Tibial artery (tissue), 4 donors: ENCODE measurements at regions not wholly inside any gene's neighbourhood (a gene's known extent, or its start where the extent isn't known, plus 50 kb on each side); places are given as distances from the start of the nearest gene placed in this dataset.

Source experiments
- DNase-seq, 2 donors: peaks; one replicate each; pipeline ENCODE4 v3.0.0-alpha.2; 2019
- H3K27ac ChIP-seq, 2 donors: fragments of 200-600 bp; sonication (generic) in 1 of 2; 1 replicate in 1 of 2; 2 replicates in 1 of 2; pipeline ENCODE4 v1.5.1; 2018 to 2019; ENCODE audit warnings: mild to moderate bottlenecking in 1 of 2
- H3K27me3 ChIP-seq, 2 donors: fragments of 200-600 bp; sonication (generic) in 1 of 2; one replicate each; pipeline versions ENCODE4 v1.5.1 to v1.6.0; 2016 to 2019
- H3K36me3 ChIP-seq, 3 donors: fragments of 200-600 bp; sonication (generic) in 2 of 3; one replicate each; pipeline ENCODE4 v1.5.1; 2016 to 2019; ENCODE audit warnings: mild to moderate bottlenecking in 2 of 3
- H3K4me1 ChIP-seq, 4 donors: fragments of 200-600 bp; sonication (generic) in 2 of 4; 1 replicate in 3 of 4; 2 replicates in 1 of 4; pipeline ENCODE4 v1.5.1; 2016 to 2019
- H3K4me3 ChIP-seq, 2 donors: fragments of 200-600 bp; sonication (generic) in 1 of 2; 1 replicate in 1 of 2; 2 replicates in 1 of 2; pipeline ENCODE4 v1.5.1; 2018 to 2019; ENCODE audit warnings: mild to moderate bottlenecking in 2 of 2
- H3K9me3 ChIP-seq, 3 donors: fragments of 200-600 bp; sonication (generic) in 1 of 3; one replicate each; pipeline ENCODE4 v1.5.1; 2016 to 2019
- CTCF ChIP-seq, 2 experiments: fragments of 200-600 bp in 1 of 2; fragments of 450-650 bp in 1 of 2; IDR thresholded peaks; one replicate each; pipeline ENCODE4 v1.5.1; 2017 to 2019; ENCODE audit warnings: antibody characterized with exemption in 2 of 2, mild to moderate bottlenecking in 1 of 2, moderate library complexity in 1 of 2
- intact Hi-C: fragments of 100-400 bp; cut with DNase I; formaldehyde crosslinking; loops from one replicate; pipeline ENCODE4 v1.15.0; 2023; ENCODE audit warnings: low total_unique reads

GRCh38 chr5:155953335-155953734 lies 373.6 kb upstream of the SGCD start:
- intact Hi-C loops = loop anchor here (2.0 kb wide), 1 partner anchor 47 kb away; no protein-coding TSS in a partner anchor
- DNase-seq = no peak
- no peaks in the 10 kb centered on the region for H3K9me3 ChIP-seq
- no peaks in the 10 kb centered on the region for H3K27me3 ChIP-seq
- no peaks in the 10 kb centered on the region for H3K36me3 ChIP-seq
- H3K27ac ChIP-seq = no peak overlapping the region
- H3K4me1 ChIP-seq = peaks cover 0 to 13% (median 0%) of the 10 kb centered on the region in 4 donors
- TF ChIP-seq CTCF (IDR thresholded peaks at IDR 0.05) = no peak
- no peak overlapping the region for H3K4me3 ChIP-seq

- H3K36me3 ChIP-seq = no peaks in the 10 kb centered on the region
- peaks cover 0 to 13% (median 0%) of the 10 kb centered on the region in 4 donors for H3K4me1 ChIP-seq
- no peak for DNase-seq
- no peak overlapping the region for H3K27ac ChIP-seq
- H3K4me3 ChIP-seq = no peak overlapping the region
- TF ChIP-seq CTCF (IDR thresholded peaks at IDR 0.05) = no peak
- no peaks in the 10 kb centered on the region for H3K27me3 ChIP-seq
- H3K9me3 ChIP-seq = no peaks in the 10 kb centered on the region
- intact Hi-C loops = no loop called here
Measured at GRCh38 chr5:155954701-155955445, 372.1 kb upstream of the SGCD start.

GRCh38 chr5:155957884-155958283 lies 369.1 kb upstream of the SGCD start:
- no peaks in the 10 kb centered on the region for H3K27me3 ChIP-seq
- intact Hi-C loops = no loop called here
- no peak for DNase-seq
- no peak overlapping the region for H3K4me3 ChIP-seq
- TF ChIP-seq CTCF (IDR thresholded peaks at IDR 0.05) = no peak
- no peaks in the 10 kb centered on the region for H3K9me3 ChIP-seq
- H3K36me3 ChIP-seq = no peaks in the 10 kb centered on the region
- peaks cover 0 to 13% (median 0%) of the 10 kb centered on the region in 4 donors for H3K4me1 ChIP-seq
- H3K27ac ChIP-seq = no peak overlapping the region

- Histone ChIP-seq H3K27me3 (no peaks in the 10 kb centered on the region), H3K27ac (no peak overlapping the region), H3K36me3 (no peaks in the 10 kb centered on the region), H3K4me3 (no peak overlapping the region), H3K9me3 (no peaks in the 10 kb centered on the region), H3K4me1 (peaks cover 0 to 12% (median 0%) of the 10 kb centered on the region in 4 donors)
- TF ChIP-seq CTCF (IDR thresholded peaks at IDR 0.05) = no peak
- no peak for DNase-seq
- intact Hi-C loops = no loop called here
Measured at GRCh38 chr5:155959082-155959481, 367.9 kb upstream of the SGCD start.

- intact Hi-C loops = no loop called here
- no peak for TF ChIP-seq CTCF (IDR thresholded peaks at IDR 0.05)
Measured at GRCh38 chr5:155960177-155960576, 366.8 kb upstream of the SGCD start.

More at GRCh38 chr5:155960177-155960576, 366.8 kb upstream of the SGCD start:
- H3K27ac ChIP-seq = no peak overlapping the region
- H3K27me3 ChIP-seq = no peaks in the 10 kb centered on the region
- H3K36me3 ChIP-seq = no peaks in the 10 kb centered on the region
- peaks cover 0 to 2% (median 0%) of the 10 kb centered on the region in 4 donors for H3K4me1 ChIP-seq
- H3K4me3 ChIP-seq = no peak overlapping the region
- peaks cover 0 to under 1% (median 0%) of the 10 kb centered on the region in 3 donors for H3K9me3 ChIP-seq
- DNase-seq = no peak
